ENCODE measurements at regions not wholly inside any gene's neighbourhood (a gene's known extent, or its start where the extent isn't known, plus 50 kb on each side); places are given as distances from the start of the nearest gene placed in this dataset.
"Not testable (repeated sequence)": the region's sequence is repeated elsewhere in the genome, so short reads cannot be mapped to it uniquely, and the experiment has no call there.

DNA sequence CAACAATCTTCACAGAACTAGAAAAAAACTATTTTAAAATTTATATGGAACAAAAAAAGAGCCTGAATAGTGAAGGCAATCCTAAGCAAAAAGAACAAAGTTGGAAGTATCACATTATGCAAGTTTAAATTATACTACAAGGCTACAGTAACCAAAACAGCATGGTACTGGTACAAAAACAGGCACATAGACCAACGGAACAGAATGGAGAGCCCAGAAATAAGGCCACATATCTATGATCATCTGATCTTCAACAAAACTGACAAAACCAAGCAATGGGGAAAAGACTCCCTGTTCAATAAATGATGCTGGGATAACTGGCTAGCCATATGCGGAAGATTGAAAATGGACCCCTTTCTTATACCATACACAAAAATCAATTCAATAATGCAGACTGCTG, 74.4 kb upstream of the RTN4 start:
- DNase-seq (ENCODE audit: insufficient read length, low spot score); FAIRE-seq: not testable (repeated sequence)

DNA sequence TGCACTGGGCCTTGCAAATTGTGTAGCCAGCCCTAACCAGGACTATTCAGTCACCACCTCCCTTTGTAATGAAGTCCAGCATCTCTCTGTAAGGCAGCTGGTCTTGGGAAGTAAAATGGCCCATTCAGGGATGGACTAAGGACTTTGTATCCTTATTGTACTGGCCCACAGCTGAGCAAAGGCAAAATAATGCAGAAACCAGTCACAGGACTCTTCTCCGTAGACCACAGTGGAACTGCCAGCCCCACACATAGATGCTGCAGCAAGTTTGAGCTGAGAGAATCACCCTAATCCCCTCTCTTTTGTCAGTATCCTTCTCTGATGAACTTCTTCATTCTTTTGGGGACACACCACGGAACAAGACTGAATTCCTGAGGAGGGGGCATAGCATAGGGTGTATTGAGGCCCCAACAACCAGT, 73.6 kb upstream of the RTN4 start:
- TF ChIP-seq, protein P1, sequence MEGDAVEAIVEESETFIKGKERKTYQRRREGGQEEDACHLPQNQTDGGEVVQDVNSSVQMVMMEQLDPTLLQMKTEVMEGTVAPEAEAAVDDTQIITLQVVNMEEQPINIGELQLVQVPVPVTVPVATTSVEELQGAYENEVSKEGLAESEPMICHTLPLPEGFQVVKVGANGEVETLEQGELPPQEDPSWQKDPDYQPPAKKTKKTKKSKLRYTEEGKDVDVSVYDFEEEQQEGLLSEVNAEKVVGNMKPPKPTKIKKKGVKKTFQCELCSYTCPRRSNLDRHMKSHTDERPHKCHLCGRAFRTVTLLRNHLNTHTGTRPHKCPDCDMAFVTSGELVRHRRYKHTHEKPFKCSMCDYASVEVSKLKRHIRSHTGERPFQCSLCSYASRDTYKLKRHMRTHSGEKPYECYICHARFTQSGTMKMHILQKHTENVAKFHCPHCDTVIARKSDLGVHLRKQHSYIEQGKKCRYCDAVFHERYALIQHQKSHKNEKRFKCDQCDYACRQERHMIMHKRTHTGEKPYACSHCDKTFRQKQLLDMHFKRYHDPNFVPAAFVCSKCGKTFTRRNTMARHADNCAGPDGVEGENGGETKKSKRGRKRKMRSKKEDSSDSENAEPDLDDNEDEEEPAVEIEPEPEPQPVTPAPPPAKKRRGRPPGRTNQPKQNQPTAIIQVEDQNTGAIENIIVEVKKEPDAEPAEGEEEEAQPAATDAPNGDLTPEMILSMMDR (IDR thresholded peaks at IDR 0.05; ENCODE audit: insufficient read depth, missing control alignments), result no peak
- DNase-seq (ENCODE audit: insufficient read length, low spot score) (no peak), FAIRE-seq (no peak)

DNA sequence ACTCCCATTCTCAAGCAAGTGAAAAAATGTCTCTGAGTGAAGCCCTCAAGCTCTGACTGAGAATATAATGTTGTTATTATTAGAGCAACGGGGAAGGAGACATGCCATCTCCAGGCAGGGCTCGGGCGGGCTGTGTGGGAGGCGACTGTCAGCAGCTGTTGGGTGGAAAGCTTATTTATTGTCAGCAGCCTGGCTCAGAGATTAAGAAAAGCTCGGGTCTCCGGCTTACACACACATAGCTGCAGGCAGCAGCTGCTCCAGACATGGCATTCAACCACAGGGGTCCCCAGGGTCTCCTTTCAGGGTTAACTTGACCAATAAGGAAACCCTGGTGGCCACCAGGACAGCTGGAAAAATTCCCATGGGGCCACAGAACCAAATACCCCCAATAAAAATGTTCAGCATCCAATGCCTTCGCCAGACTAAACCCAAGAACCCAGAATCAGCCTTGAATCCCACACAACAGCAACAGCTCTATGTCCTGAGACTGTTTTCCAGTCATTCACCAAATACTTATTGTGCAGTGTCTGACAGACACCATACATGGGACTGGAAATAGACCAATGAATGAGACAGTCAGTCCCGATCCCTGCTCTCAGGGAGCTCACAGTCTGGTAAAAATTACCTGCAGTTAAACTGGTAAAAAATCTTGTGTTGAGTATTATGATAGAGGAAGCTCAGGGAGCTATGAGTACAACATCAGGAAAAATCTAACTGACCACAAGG, 70.5 kb upstream of the RTN4 start:
- TF ChIP-seq, protein P1 (IDR thresholded peaks at IDR 0.05; ENCODE audit: insufficient read depth, missing control alignments), result no peak
- no peak for DNase-seq (ENCODE audit: insufficient read length, low spot score)
- FAIRE-seq, result peak; percentile 77

DNA sequence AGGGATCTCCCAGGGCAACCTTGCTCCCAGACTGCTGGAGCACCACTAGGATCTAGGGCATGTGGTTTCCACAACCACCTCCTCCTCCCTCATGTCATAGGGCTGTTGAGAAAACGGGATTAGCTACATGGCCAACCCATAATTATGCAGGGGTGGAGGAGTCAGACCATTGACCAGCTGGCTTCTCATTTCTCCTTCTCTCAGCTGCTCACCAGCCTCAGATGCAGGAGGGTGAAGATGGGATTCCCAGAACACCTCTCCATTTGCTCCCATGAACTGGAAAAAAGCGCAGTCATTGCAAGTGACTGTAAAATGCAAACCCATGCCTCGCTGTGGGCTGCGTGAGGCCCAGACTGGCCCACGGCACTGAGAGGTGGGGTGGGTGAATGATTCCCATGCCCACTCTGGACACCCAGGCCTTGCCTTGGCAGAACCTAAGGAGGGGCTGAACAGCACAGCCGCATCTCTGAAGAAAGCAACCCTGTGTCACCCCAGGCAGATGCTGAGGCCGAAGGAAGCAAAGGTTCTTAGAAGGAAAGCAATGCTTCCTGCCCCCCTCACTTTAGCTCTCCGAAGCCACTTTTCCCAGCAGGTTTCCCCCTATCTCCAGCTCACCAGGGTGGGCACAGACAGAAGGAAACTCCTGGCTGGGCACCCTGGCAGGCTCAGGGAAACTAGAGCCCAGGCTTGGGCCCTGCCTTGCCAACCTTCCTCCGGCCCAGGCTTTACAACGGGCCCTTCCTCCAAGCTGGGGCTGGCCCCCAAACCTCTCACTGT, 69.6 kb upstream of the RTN4 start:
- DNase-seq (ENCODE audit: insufficient read length, low spot score) (no peak), FAIRE-seq (peak; percentile 71)
- TF ChIP-seq, protein P1 (IDR thresholded peaks at IDR 0.05; ENCODE audit: insufficient read depth, missing control alignments), result no peak

DNA sequence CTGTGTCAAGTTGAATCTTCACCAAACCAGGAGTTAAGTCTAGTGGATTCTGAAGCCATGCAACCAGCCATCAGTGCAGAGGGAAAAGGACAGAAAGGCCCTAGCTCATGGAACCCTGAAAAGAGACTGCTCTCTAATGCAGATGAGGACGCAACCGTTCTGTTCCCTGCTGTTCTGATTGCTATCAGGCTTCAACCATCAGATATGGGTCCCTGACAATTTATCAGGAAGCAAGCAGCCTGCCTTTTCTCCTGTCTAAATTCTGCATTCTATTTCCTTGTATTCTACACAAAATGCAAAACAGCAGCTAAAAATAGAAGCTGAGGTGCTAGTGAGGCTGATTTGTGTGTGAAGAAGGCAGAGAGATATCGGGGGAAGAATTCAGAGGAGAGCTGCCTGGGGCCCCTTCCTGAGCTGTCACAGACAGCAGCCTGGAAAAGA, 68.4 kb upstream of the RTN4 start:
- FAIRE-seq (no peak), DNase-seq (ENCODE audit: insufficient read length, low spot score) (no peak)
- TF ChIP-seq, protein P1 (IDR thresholded peaks at IDR 0.05; ENCODE audit: insufficient read depth, missing control alignments), result no peak

DNA sequence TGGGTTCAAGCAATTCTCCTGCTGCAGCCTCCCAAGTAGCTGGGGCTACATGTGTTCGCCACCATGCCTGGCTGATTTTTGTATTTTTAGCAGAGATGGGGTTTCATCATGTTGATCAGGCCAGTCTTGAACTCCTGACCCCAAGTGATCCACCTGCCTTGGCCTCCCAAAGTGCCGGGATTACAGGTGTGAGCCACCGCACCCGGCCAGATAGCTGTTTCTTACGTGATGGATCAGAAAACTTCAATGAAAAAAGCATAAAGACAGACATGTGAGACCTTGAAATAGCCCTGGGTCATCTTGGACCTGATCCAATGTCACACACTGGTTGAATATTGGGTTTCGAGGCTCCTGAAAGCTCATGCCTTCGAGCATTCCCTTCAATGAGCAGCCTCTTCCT, 66.7 kb upstream of the RTN4 start:
- TF ChIP-seq, protein P1 (IDR thresholded peaks at IDR 0.05; ENCODE audit: insufficient read depth, missing control alignments), result no peak
- FAIRE-seq (no peak), DNase-seq (ENCODE audit: insufficient read length, low spot score) (no peak)

DNA sequence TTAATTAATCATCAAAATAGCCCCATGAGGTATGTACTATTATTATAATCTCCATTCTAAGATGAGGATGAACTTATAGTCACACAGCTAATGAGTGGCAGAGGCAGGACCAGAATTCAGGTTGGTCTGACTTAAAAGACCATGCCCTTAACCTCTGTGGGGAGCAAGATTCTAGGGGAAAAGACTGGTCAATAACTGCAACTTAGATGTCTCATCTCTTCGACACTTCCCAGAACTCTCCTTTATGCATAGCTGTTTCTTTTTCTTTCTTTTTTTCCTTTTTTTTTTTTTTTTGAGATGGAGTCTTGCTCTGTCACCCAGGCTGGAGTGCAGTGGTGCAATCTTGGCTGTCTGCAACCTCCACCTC, 66.3 kb upstream of the RTN4 start:
- TF ChIP-seq, protein P1 (IDR thresholded peaks at IDR 0.05; ENCODE audit: insufficient read depth, missing control alignments), result no peak
- DNase-seq (ENCODE audit: insufficient read length, low spot score) (no peak), FAIRE-seq (no peak)

Measured in D721Med (cell line).